AG09309 (cell line): ENCODE measurements at regions not wholly inside any gene's neighbourhood (a gene's known extent, or its start where the extent isn't known, plus 50 kb on each side); places are given as distances from the start of the nearest gene placed in this dataset.

ENCODE experiments used
- DNase-seq: peaks from one replicate; pipeline ENCODE4 v3.0.0-alpha.2; 2010; ENCODE audit warnings: low read depth
- H3K4me3 ChIP-seq: 2 replicates; pipeline ENCODE4 v1.5.1; 2011; ENCODE audit warnings: mild to moderate bottlenecking, low read depth, low read length, moderate library complexity; ENCODE audit not compliant: control insufficient read depth
- CTCF ChIP-seq: IDR thresholded peaks from 2 replicates; pipeline ENCODE4 v1.5.1; 2011; ENCODE audit warnings: mild to moderate bottlenecking, low read depth, low read length, inconsistent platforms; ENCODE audit not compliant: insufficient read depth, control insufficient read depth; ENCODE audit errors: missing control alignments

DNA sequence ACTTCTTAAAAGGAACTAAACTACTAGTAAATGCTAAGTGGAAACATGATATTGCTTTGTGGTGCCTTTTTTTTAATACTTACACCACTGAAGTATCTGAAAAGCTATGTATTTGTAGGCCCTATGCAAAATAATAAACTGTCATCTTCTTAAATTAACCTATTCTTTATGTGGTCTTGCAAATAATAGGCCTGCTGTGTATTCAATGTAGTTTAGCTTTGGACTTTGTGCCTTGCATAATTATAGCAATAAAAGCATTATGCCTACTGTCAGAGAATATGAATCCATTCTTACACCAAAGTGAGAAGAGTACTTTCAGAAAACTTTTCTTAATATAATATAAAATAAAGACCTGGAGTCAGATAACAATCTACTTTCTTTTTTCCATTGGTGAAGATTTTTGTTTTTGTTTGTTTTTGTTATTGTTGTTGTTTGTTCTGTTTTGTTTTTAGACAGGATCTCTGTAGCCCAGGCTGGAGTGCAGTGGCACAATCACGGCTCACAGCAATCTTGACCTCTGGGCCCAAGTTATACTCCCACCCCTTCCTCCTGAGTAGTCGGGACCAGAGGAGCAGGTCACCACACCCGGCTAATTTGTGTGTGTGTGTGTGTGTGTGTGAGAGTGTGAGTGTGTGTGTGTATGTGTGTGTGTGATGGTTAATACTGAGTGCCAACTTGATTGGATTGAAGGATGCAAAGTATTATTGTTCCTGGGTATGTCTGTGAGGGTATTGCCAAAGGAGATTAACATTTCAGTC lies 213.8 kb downstream of the SLC6A15 start:
- DNase-seq = no peak
- H3K4me3 ChIP-seq = no peak overlapping the region
- TF ChIP-seq CTCF = no peak

DNA sequence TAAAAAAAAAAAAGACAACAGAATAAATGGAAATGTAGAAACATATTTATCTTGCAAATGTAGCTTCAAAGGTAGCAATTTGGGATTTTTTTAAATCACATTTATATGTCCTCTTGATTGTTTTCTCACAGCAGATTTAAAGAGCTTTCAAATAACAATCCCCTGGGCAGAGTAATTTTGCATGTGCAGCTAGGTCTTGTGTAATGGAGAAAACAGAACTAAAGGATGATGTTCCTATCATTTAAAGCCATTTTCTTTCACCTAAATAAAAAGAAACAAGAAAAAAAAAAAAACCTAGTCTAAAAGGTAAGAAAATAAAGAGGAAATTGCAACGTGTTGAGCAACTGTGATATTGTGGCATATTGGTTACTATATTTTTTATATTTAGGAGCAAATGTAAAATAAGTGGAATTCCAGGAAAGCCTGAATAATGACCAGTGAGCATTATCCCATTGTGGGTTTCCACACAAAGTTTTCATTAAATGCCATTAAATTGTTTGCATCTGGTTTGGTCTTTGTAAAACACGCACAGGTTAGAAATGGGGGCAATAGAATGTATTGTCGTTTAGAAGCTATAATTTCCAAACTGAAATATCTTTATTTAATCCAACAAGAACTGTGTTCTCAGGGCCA lies 215.6 kb downstream of the SLC6A15 start:
- DNase-seq = peak; percentile 48
- H3K4me3 ChIP-seq = no peak overlapping the region
- TF ChIP-seq CTCF = no peak

- no peak for TF ChIP-seq CTCF
- no peak overlapping the region for H3K4me3 ChIP-seq
- peak; percentile 29 for DNase-seq
These were observed 216.3 kb downstream of the SLC6A15 start for GRCh38 chr12:84696281-84696680.

DNA sequence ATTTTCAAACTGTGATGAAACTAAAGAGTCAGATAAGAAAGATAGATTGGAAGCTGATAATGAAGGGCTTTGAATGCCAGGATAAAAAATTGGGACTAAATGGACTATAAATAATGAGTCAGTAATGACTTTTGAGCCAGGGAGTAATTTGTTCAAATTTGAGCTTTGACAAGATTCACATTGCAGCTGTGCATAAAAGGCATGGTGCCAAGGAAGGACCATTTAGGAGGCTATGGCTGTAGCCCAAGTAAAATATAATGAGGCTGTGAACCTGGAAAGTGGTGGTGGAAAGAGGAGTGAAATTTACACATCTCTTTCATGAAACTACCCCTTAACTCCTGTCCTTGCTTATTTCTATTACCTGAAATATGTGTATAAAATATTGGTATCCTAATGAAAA lies 218.5 kb downstream of the SLC6A15 start:
- TF ChIP-seq CTCF = no peak
- DNase-seq = no peak
- no peak overlapping the region for H3K4me3 ChIP-seq

GRCh38 chr12:84692071-84692470 lies 220.5 kb downstream of the SLC6A15 start:
- TF ChIP-seq CTCF = no peak
- DNase-seq = no peak
- no peak overlapping the region for H3K4me3 ChIP-seq

DNA sequence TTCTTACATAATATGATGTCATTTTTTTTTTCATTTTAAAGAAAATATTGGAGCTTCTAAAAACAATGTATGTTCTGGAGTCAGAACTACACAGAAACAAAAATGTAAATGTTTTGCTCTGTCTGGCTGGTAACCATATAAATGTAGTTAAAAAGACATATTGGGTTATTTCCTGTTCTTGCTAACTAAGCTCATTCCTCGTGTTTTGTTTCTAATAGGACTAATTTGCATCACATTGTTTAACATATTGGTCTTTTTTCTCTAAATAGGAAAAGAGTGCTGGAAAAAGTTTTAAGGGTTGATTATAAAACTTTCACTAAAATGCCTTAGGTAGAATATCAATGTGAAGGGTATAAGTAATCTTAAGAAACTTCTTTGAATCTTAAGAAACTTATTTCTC lies 221.3 kb downstream of the SLC6A15 start:
- DNase-seq = no peak
- TF ChIP-seq CTCF = no peak
- no peak overlapping the region for H3K4me3 ChIP-seq
